Fibroblast of skin of right biceps (primary cell): ENCODE measurements at regions not wholly inside any gene's neighbourhood (a gene's known extent, or its start where the extent isn't known, plus 50 kb on each side); places are given as distances from the start of the nearest gene placed in this dataset.

Experiments used
- DNase-seq: peaks from one replicate; pipeline ENCODE4 v3.0.0-alpha.2; 2013

- peak; percentile 42 for DNase-seq
These were observed 226.9 kb downstream of the TMEM38B start for GRCh38 chr9:105921057-105921726.

- DNase-seq: no peak
These were observed 234.1 kb downstream of the TMEM38B start for GRCh38 chr9:105928416-105928815.

GRCh38 chr9:105930011-105930627 is 235.8 kb downstream of the TMEM38B start:
- DNase-seq: peak; percentile 39

GRCh38 chr9:105932276-105932675 is 237.9 kb downstream of the TMEM38B start:
- DNase-seq: no peak

- no peak for DNase-seq
These were observed 256.1 kb downstream of the TMEM38B start for GRCh38 chr9:105950448-105950847.

- DNase-seq: no peak
These were observed 256.6 kb downstream of the TMEM38B start for GRCh38 chr9:105950894-105951293.

GRCh38 chr9:105954517-105954916 is 260.2 kb downstream of the TMEM38B start:
- DNase-seq: no peak

- peak; percentile 31 for DNase-seq
These were observed 263.5 kb downstream of the TMEM38B start for GRCh38 chr9:105957830-105958229.

- DNase-seq: no peak
These were observed 264.2 kb downstream of the TMEM38B start for GRCh38 chr9:105958587-105958986.

GRCh38 chr9:105959531-105959930 is 265.2 kb downstream of the TMEM38B start:
- peak; percentile 56 for DNase-seq

- no peak for DNase-seq
These were observed 269.2 kb downstream of the TMEM38B start for GRCh38 chr9:105963343-105964099.

GRCh38 chr9:105964156-105964555 is 269.8 kb downstream of the TMEM38B start:
- no peak for DNase-seq

- DNase-seq: no peak
These were observed 272.5 kb downstream of the TMEM38B start for GRCh38 chr9:105966834-105967233.

- peak; percentile 31 for DNase-seq
These were observed 272.9 kb downstream of the TMEM38B start for GRCh38 chr9:105967248-105967647.

- DNase-seq: no peak
These were observed 273.5 kb downstream of the TMEM38B start for GRCh38 chr9:105967797-105968196.

GRCh38 chr9:105968811-105969466 is 274.6 kb downstream of the TMEM38B start:
- DNase-seq: no peak

GRCh38 chr9:105969636-105970035 is 275.3 kb downstream of the TMEM38B start:
- DNase-seq: peak; percentile 74

GRCh38 chr9:105971986-105972385 is 277.6 kb downstream of the TMEM38B start:
- no peak for DNase-seq

- no peak for DNase-seq
These were observed 278.3 kb downstream of the TMEM38B start for GRCh38 chr9:105972466-105973204.

- peak; percentile 96 for DNase-seq
These were observed 279.6 kb downstream of the TMEM38B start for GRCh38 chr9:105973951-105974351.

- peak; percentile 32 for DNase-seq
These were observed 281.7 kb downstream of the TMEM38B start for GRCh38 chr9:105975886-105976645.

- no peak for DNase-seq
These were observed 284.0 kb downstream of the TMEM38B start for GRCh38 chr9:105978336-105978735.
